B cell (primary cell): ENCODE measurements at regions not wholly inside any gene's neighbourhood (a gene's known extent, or its start where the extent isn't known, plus 50 kb on each side); places are given as distances from the start of the nearest gene placed in this dataset.

Experiments used
- ATAC-seq: fragments of 200-7000 bp; cut with Tn5 transposase; one replicate; pipeline ENCODE4 v1.10.0; 2021; ENCODE audit warnings: low read depth, mild to moderate bottlenecking, moderate number of reproducible peaks, moderate library complexity
- CTCF ChIA-PET: fragments of 350-600 bp; sonication (Branson Sonifier 250); formaldehyde crosslinking; loops from one replicate; lab custom pipeline; 2021; ENCODE audit warnings: antibody characterized with exemption, inconsistent platforms; lab: Charles Lee
- POLR2A ChIA-PET: fragments of 350-600 bp; sonication (Branson Sonifier 250); formaldehyde crosslinking; loops from one replicate; lab custom pipeline; 2021; ENCODE audit warnings: antibody characterized with exemption; lab: Charles Lee
- DNase-seq: peaks from one replicate; pipeline ENCODE4 v3.0.0; 2013
- H2AFZ ChIP-seq: 2 replicates; pipeline ENCODE4 v1.6.1; 2012; ENCODE audit warnings: mild to moderate bottlenecking, low read depth, low read length; ENCODE audit not compliant: insufficient read depth, poor library complexity, severe bottlenecking
- H3K27ac ChIP-seq, 2 donors: 1 replicate in 1 of 2; 2 replicates in 1 of 2; pipeline ENCODE4 v1.5.1; 2012 to 2013; ENCODE audit warnings: low read length in 2 of 2, mild to moderate bottlenecking in 2 of 2, moderate library complexity in 1 of 2
- H3K27me3 ChIP-seq, 4 experiments: fragments of 200-600 bp in 1 of 4; sonication (generic) in 1 of 4; replicated peaks in 1 of 4; 1 replicate in 2 of 4; 2 replicates in 2 of 4; pipeline versions ENCODE4 v1.6.1 to v1.7.0; 2013 to 2016; ENCODE audit warnings: low read length in 3 of 4, mild to moderate bottlenecking in 2 of 4, mixed read lengths in 1 of 4, moderate library complexity in 1 of 4; ENCODE audit not compliant: insufficient read depth in 4 of 4, control insufficient read depth in 3 of 4; ENCODE audit errors: control extremely low read depth in 1 of 4
- H3K36me3 ChIP-seq, 2 experiments: replicated peaks in 1 of 2; 1 replicate in 1 of 2; 2 replicates in 1 of 2; pipeline versions ENCODE4 v1.6.1 to v1.7.1; 2013; ENCODE audit warnings: low read length in 1 of 2; ENCODE audit not compliant: insufficient read depth in 2 of 2, control insufficient read depth in 1 of 2; ENCODE audit errors: control extremely low read depth in 1 of 2, extremely low read depth in 1 of 2
- H3K4me1 ChIP-seq, 2 donors: fragments of 200-600 bp in 1 of 2; sonication (generic) in 1 of 2; 1 replicate in 1 of 2; 2 replicates in 1 of 2; pipeline versions ENCODE4 v1.5.1 to v1.6.1; 2013 to 2017; ENCODE audit warnings: low read length in 2 of 2; ENCODE audit not compliant: control insufficient read depth in 2 of 2, insufficient read depth in 2 of 2
- H3K4me2 ChIP-seq: replicated peaks from 2 replicates; pipeline ENCODE3; 2012; ENCODE audit warnings: mild to moderate bottlenecking, low read depth, low read length; ENCODE audit not compliant: poor library complexity, severe bottlenecking
- H3K4me3 ChIP-seq, 5 experiments: fragments of 200-600 bp in 1 of 5; sonication (generic) in 1 of 5; 1 replicate in 3 of 5; 2 replicates in 2 of 5; pipeline versions ENCODE4 v1.5.1 to v1.7.0; 2011 to 2016; ENCODE audit warnings: low read length in 4 of 5, mild to moderate bottlenecking in 4 of 5, low read depth in 2 of 5, control low read depth in 1 of 5, moderate library complexity in 1 of 5; ENCODE audit not compliant: insufficient read depth in 1 of 5; ENCODE audit errors: control extremely low read depth in 1 of 5, extremely low read depth in 1 of 5
- H3K79me2 ChIP-seq: fragments of 200-600 bp; sonication (generic); one replicate; pipeline ENCODE4 v1.6.0; 2016; ENCODE audit warnings: low read length; ENCODE audit not compliant: control insufficient read depth, insufficient read depth
- H3K9ac ChIP-seq: fragments of 200-600 bp; sonication (generic); 2 replicates; pipeline ENCODE4 v1.6.1; 2017; ENCODE audit warnings: mild to moderate bottlenecking, low read length, moderate library complexity
- H3K9me3 ChIP-seq, 3 donors: one replicate each; pipeline versions ENCODE4 v1.6.1 to v1.7.1; 2013; ENCODE audit warnings: low read length in 2 of 3; ENCODE audit not compliant: control insufficient read depth in 2 of 3, insufficient read depth in 1 of 3; ENCODE audit errors: control extremely low read depth in 1 of 3
- H4K20me1 ChIP-seq: 2 replicates; pipeline ENCODE4 v1.6.0; 2012; ENCODE audit warnings: mild to moderate bottlenecking, low read length; ENCODE audit not compliant: insufficient read depth, control insufficient read depth, poor library complexity, severe bottlenecking
- H3K27ac Mint-ChIP-seq: one replicate; pipeline ENCODE4 v1.8.0; 2021; ENCODE audit warnings: mixed read lengths
- H3K27me3 Mint-ChIP-seq: one replicate; pipeline ENCODE4 v1.8.0; 2021; ENCODE audit warnings: mixed read lengths
- H3K4me1 Mint-ChIP-seq: one replicate; pipeline ENCODE4 v1.8.0; 2021; ENCODE audit warnings: mixed read lengths
- H3K4me3 Mint-ChIP-seq: one replicate; pipeline ENCODE4 v1.8.0; 2021; ENCODE audit warnings: mixed read lengths
- H3K9me3 Mint-ChIP-seq: one replicate; pipeline ENCODE4 v1.8.0; 2022; ENCODE audit warnings: mixed read lengths; ENCODE audit not compliant: insufficient read depth
- EZH2 ChIP-seq: IDR thresholded peaks from 2 replicates; pipeline ENCODE4 v1.6.1; 2012; ENCODE audit warnings: borderline replicate concordance, low read depth, mild to moderate bottlenecking, moderate library complexity, low read length; ENCODE audit not compliant: insufficient read depth, poor library complexity, severe bottlenecking
- WGBS: methylation state at CpG from one replicate; pipeline ENCODE4 v1.1.5; 2013; ENCODE audit warnings: missing lambda C conversion rate; ENCODE audit not compliant: insufficient coverage; 5-methylcytosine and 5-hydroxymethylcytosine counted together
- intact Hi-C: fragments of 100-400 bp; cut with micrococcal nuclease; formaldehyde crosslinking; loops from one replicate; pipeline ENCODE4 v1.10.0; 2022
- TF ChIP-seq, protein P1 (sequence below): fragments of 200-600 bp; IDR thresholded peaks from one replicate; pipeline ENCODE4 v1.8.0; 2022; ENCODE audit warnings: antibody characterized with exemption, mild to moderate bottlenecking

GRCh38 chr12:32053881-32054624 is 52.6 kb upstream of the BICD1 start:
- Histone ChIP-seq H3K4me1 (no peaks in the 10 kb centered on the region), H2AFZ (no peak overlapping the region), H3K4me2 (no peak overlapping the region), H3K4me3 (no peak overlapping the region), H3K9me3 (peaks cover 3 to 12% (median 6%) of the 10 kb centered on the region in 3 donors), H3K79me2 (no peaks in the 10 kb centered on the region), H3K9ac (no peak overlapping the region), H4K20me1 (no peaks in the 10 kb centered on the region), H3K27me3 (no peaks in the 10 kb centered on the region), H3K36me3 (no peaks in the 10 kb centered on the region), H3K27ac (no peak overlapping the region)
- POLR2A ChIA-PET, result interaction anchor here (0.6 kb wide), 1 partner anchor 143 kb away, joined by 3 read pairs; no protein-coding TSS in a partner anchor
- DNase-seq, result no peak
- no peak for ATAC-seq
- Mint-ChIP-seq H3K27me3 (no peaks in the 10 kb centered on the region), H3K4me1 (peaks cover 5% of the 10 kb centered on the region), H3K27ac (no peak overlapping the region), H3K9me3 (peaks cover 3% of the 10 kb centered on the region), H3K4me3 (no peak overlapping the region)
- no peak for TF ChIP-seq EZH2
- TF ChIP-seq, protein P1, sequence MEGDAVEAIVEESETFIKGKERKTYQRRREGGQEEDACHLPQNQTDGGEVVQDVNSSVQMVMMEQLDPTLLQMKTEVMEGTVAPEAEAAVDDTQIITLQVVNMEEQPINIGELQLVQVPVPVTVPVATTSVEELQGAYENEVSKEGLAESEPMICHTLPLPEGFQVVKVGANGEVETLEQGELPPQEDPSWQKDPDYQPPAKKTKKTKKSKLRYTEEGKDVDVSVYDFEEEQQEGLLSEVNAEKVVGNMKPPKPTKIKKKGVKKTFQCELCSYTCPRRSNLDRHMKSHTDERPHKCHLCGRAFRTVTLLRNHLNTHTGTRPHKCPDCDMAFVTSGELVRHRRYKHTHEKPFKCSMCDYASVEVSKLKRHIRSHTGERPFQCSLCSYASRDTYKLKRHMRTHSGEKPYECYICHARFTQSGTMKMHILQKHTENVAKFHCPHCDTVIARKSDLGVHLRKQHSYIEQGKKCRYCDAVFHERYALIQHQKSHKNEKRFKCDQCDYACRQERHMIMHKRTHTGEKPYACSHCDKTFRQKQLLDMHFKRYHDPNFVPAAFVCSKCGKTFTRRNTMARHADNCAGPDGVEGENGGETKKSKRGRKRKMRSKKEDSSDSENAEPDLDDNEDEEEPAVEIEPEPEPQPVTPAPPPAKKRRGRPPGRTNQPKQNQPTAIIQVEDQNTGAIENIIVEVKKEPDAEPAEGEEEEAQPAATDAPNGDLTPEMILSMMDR, result no peak
- intact Hi-C loops, result no loop called here
- whole genome bisulfite sequencing, result 98% methylated on average over 5 of the region's 7 CpGs
- CTCF ChIA-PET, result no interaction called here
